Embryonic facial prominence (tissue), 1 donor: ENCODE measurements at regions not wholly inside any gene's neighbourhood (a gene's known extent, or its start where the extent isn't known, plus 50 kb on each side); places are given as distances from the start of the nearest gene placed in this dataset.
"Not testable (repeated sequence)": the region's sequence is repeated elsewhere in the genome, so short reads cannot be mapped to it uniquely, and the experiment has no call there.

Experiments used
- DNase-seq: peaks from one replicate; pipeline ENCODE4 v3.0.0-alpha.2; 2016; ENCODE audit errors: extremely low spot score

DNA sequence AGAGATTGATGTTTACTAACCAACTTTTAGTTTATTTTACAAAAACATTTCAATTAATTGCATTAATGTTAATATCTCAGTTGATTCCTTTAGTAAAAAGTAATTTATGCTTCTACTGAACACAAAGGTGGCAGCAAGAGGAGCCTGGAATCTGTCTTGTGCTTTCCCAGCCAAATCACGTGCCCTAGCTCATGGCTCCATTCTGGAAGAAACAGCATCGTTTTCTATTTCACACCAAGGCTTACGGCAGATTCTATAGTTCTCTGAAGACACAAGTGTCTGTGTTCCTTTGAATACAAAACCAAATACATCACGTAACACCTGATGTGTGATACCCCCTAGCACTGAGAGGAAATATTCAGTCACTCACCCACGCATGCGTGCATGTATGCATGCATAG is 346.1 kb upstream of the MIR17HG start:
- DNase-seq = no peak

DNA sequence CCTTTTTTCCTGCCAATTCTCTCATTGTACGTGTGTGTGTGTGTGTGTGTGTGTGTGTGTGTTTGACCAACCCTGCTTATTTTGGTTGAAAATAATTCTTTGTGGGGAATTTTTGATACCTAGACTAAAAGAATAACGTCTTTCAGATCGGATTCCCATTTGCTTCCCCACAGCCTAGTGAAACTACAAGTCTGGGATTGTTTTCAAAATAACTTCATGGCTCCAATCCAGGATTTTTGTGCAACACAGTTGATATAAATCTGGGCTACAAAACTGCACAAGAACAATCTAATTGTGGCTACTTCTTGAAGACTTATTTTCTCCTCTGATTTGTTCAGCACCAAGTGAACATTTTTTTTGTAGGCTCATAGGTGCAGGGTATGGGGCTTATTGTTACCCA is 332.8 kb upstream of the MIR17HG start:
- no peak for DNase-seq

DNA sequence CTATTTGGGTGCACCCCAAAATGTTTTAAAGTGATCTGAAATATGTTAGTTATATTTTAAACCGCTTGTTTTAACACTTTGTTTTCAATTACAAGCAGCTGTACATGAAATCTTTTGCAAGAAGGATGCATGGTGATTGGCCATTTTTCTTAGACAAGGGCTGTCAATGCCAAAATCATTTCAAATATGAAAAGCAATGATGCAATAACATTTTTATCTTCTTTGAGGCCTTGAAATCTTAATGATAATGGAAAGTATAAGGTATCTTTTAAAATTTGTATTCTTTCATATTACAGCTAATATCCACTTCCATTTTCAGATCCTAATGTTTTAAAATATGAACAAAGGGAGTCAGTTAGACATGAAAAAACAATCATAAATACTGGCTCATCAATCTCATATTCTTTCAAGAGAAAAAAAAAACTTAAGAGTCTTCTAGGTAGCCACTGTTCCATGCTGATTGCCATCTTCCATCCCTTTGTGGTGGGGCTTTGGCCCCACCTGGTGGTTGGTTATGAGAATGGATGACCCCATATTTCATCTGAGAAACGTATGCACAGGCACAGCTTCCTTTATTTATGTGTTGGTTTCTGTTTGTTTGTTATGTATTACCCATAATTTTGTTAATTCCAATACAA is 330.3 kb upstream of the MIR17HG start:
- no peak for DNase-seq

DNA sequence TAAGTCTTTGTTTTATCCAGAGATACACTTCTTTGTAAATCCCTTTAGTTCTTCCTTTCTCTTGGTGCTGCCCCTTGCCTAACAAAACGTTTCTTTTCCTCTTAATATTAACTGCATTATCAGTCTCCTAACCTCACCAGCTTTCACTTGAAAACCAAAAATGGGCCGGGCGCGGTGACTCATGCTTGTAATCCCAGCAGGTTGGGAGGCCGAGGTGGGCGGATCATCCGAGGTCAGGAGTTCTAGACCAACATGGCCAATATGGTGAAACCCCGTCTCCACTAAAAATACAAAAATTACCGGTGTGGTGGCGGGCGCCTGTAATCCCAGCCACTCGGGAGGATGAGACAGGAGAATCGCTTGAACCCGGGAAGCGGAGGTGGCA is 329.8 kb upstream of the MIR17HG start:
- DNase-seq = no peak

DNA sequence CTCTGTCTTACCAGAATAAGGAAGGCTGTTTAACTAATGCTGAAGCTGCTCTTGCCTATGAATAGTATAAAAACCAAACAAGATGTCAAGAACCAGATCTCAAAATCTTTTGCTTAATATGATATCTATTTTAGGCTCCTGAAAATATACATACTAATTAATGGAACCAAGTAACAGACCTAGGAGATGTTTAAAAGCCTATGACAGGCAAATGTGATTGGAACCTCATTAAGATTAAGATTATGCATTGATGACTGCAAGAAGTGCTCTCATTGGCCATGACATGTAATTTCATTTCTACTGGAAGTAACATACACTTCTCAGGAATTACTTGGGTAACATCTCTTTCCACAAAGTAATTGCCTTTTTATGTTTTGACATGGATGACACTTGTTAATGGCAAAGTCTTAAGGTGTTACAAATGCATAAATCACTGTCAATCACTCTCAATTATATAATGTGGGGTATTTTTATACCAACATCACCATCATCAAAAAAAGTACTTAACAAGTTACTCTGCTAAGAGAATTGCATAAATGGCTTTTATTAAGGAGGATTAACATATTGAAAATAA is 326.9 kb upstream of the MIR17HG start:
- DNase-seq = no peak

DNA sequence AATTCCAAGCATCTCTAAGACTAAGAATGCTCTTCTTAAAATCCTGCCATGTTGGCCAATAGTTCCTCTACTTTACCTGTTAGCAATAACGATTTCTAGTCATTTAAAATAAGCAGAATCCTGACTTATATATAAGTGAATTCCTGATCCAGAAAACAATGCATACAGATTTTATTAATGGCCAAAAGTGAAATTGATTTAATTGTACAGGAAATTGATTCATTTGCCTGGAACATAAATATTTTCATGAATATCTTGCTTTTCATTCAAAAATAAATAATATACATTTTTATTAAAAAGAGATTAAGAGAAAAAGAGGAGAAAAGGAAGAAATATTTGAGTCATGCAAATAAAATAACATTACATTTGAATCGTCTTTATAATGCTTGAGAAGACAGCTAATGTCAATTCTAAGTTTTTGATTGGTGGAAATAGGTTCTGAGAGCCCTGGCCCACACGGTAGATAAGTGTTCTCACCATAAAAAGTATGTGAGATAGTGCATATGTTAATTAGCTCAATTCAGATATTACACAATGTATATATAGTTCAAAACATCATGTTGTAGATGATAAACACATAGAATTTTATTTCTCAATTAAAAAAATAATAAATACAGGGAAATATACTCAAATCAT is 323.2 kb upstream of the MIR17HG start:
- DNase-seq = no peak

DNA sequence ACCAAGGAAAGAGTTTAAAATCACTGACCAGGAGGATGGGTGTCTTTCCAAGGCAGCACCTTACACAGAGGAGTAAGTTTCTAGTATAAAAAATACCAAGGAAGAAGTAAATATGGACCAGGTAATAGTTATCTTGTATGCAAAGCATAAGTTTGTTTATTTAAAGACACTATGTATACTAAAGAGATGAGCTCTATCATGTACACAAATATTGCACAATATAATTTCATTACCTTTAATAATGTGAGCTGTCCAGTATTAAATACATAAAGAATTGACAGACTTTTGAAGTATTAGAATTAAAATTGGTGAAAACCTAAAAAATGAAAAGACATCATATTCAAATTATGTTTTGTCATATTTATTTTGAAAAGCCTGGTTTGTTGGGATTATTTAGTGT is 322.0 kb upstream of the MIR17HG start:
- no peak for DNase-seq

DNA sequence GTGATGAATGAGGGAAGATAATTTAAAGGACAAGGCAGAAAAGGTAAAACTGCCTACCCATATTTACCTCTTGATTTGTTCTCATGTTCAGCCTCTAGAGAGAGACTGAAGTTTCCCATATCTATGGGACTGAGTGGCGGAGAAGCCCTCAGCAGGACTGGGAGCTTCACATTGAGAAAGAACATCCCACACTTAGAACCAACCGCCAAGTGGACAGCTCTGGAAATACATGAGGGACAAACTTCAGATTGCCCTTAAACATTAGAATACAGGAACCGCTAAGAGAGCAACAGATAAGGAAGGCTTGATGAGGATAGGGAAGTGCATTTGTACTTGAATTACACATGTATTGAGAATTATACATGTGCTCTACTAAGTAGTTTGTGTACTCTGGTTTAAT is 316.0 kb upstream of the MIR17HG start:
- no peak for DNase-seq

DNA sequence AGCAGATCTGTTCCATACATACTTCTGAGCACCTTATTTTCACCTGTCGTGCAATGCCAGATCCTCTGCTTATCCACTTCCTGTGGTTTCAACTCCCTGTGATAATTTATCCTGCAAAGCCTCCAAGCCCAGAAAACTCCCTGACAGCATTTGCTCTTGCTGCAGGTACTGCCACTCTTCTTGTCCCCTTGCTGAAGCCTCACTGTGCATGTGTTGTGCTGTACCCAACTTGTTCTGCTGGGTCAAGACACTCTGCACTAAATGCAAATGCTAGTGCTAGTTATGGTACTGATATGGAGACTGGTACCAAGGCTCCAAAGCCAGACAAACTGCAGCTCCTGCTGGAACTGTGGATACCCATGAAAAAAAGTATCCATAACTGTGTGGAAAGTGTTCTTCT is 315.4 kb upstream of the MIR17HG start:
- DNase-seq = no peak

DNA sequence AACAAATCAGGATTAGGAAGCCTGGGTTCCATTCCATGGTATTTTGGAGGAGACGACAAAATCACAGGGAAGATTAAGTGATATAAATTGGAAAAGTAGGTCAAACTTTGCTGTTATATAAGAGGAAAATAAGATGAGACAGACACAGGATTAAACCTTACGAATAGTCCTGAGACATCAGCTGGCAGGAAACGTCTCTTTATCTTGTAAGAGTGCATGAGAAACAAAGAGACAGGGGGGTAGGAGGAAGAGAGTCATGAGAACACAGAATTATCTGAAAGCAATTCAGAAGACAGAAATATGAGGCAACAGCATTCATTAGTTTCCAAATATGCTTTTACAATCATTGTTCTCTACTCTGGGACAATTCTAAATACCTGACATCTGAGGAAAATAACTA is 310.6 kb upstream of the MIR17HG start:
- no peak for DNase-seq

DNA sequence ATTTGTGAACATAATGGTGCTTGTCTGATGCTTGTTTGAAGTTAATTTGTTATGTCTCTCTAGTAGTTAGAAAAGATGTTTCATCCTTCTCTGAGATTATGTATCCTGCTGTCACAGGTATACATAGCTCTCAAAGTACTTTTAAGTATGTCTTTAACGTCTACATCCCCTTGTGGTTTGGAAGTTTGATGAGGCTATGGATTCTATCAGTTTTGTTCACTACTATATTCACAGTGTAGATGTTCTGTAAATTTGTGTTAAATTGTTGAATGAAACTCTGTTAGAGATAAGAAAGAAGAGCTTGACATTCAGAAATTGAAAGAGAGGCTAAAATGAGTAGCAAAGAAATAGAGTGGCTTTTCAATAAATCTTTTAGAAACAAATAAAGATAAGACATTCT is 304.6 kb upstream of the MIR17HG start:
- DNase-seq = no peak

DNA sequence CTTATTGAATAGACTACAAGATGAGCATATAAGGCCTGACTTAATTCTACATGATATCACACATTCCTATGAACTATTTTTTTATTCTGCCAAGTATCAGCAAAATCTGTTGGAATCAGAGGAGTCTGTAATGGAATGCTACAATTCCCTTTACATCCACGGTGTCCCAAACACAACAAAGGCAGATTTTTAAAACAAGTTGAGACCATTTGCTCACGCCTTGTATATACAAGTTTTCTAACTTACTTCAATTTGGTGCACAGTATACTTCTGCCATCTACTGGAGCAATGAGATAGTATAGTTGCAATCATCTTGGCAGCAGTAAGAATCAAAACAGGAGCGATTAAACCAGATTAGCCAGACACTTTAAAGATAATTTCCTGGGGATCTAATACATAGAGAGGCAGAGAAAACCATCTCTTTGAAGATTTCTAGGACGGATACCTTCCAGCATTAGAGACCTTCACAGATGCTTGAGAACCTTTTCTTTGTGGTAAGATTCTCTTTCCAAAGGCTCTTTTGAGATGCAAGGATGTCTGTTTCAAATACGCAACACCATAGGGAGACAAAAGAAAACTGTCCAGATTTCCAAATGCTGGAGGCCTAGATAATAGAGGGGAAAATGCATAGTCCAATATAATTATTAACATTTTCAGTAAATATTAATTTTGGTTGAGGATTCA is 302.0 kb upstream of the MIR17HG start:
- DNase-seq = no peak

DNA sequence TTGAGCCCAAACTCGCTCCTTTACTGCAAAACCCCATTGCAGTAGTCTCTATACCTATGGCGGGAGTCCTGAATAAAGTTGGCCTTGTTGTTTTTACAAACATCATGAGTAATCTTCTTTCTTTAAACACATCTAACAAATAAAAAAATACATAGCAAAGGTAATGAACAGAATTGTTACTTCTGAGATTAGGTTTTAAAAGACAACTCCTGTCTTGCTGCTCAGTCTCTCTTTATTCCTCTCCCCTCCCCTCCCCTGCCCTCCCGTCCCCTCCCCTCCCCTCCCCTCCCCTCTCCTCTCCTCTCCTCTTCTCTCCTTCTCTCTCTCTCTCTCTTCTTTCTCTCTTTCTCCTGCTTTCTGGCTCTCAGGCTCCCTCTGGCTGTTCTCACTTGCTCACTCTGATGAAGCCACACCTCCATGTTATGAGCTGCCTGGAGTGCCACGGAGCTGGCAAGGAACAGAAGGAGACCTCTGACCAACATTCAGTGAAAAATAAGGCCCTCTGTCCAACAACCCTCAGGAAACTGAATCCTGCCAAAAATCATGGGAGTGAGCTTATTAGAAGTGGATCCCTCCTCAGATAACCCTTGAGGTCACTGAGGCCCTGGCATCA is 300.7 kb upstream of the MIR17HG start:
- no peak for DNase-seq

DNA sequence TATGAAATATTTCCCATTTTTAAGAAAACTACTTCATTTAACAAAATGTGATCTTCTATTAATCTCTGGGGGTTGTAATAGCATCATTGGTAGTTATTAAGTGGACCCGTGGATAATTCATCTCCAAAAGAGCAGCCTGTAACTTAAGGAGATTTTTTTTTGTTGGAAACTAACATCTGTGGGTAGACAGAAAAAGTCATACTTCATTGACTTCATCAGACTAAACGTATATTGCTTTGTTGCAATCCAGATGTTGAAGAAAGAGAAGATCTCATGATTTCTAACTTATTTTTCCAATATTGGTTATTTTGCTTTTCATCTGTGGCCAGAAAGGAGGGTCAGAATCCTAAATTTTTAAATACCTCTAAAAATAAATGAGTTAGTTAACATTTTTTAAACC is 296.5 kb upstream of the MIR17HG start:
- peak; percentile 13 for DNase-seq

DNA sequence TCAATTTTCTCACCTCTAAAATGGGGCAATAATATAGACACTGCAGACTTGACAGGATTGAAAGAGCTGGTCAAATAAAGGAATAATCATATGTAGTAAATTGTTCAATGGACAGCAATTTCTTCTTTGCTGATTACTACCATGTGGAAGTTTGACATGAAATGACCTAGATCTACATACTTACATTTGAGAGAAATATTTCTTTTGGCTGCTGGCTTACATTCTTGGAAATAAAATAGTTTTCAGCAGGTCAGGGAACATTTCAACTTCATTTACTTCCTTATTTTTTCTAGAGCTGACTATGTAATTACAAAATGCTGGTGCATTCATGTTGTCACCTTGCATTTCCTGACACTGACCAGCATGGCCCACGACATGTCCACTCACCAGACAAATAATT is 294.6 kb upstream of the MIR17HG start:
- DNase-seq = no peak

DNA sequence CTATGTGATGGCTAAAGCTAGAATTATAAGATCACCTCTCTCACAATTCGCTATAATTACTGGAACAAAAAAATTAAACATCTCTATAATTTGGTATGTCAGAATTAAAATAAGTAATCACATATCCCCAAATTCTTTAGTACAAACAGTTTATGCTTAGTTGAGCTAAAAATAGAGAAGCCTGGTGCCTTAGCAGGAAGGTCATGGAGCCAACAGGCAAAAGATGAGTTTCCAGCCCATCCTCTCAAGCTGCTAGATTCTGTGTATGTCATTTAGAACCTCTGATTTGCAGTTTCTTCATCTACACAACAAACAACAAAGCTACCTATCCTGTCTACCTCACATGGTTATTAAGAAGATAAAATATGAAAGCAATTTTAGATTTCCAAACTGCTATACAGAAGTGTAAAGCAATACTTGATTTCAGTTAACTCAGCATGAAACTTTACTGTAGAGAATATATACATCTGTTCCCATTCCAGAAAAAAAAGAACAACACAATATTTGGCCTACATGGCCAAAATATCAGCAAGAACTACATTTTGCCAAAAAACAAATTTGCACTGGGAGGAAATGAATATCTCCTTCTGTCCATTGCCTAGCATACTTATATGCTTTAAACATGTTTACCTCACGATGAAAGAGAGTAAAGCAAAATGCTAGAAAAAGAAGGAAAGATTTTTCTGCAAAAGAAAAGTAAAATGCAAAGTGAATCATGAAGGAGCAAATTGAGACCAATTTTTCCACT is 294.0 kb upstream of the MIR17HG start:
- DNase-seq = no peak

DNA sequence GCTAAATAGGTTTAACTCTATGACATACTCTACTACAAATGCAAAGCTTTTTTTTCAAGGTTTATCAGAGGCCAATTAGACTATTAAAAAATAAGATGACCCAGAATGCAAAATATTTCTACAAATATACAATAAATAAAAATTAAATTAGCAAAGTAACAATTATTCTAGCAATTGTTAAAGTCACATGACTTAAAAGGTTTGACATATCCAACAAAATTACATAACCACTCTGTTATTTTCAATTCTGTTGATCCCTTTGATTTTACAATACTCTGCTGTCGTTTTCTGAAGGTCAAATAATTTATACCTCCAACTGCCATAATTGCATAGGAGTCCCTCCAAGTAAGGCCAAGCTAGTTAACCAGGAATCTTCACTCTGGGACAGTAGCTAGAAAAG is 292.6 kb upstream of the MIR17HG start:
- DNase-seq = no peak

DNA sequence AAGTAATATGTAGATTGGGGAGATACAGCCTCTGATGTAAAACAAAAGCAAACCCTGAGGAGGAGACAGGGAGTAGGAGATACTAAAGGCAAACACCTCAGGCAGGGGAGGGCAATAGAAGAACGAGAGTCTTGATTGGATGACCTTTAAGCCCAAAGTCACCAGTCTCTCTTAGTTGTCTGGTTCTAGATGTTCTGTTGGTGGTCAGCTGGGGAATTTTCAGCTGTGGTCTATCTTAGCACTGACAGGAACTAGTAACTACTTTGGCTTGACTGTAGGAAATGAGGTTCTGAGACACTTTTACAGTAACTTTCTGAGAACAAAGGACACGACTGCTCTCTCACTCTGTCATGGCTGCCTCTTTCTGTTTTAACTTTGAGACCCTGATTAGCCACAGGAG is 290.7 kb upstream of the MIR17HG start:
- DNase-seq = no peak

DNA sequence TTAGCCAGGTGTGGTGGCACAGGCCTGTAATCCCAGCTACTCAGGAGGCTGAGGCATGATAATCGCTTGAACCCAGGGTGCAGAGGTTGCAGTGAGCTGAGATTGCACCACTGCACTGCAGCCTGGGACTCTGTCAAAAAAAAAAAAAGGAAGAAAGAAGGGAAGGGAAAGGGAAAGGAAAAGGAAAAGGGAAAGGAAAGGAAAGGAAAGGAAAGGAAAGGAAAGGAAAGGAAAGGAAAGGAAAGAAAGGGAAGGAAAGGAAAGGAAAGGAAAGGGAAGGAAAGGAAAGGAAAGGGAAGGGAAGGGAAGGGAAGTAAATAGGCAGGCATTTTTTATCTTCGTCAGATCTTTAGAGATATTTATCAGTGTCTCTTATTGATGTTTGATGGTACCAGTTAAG is 290.0 kb upstream of the MIR17HG start:
- DNase-seq = not testable (repeated sequence)

DNA sequence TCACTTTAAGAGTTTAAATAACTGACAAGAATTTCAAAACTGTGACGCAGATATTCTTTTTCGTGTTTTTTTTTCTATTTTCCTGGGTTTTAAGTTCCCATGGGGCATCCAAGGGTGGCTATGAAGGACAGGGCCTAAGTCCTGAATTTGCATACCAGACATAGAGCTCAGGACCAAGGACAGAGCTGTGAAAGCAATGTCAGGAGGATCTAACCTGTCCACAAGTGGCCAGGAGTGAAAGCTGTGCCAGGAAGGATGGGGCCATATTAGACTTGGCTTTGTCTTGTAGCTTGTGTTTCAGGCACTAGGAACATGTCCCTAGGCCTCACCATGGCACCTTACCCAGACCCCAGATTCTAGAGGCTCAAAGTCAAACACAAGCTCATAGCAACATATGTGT is 289.4 kb upstream of the MIR17HG start:
- no peak for DNase-seq

DNA sequence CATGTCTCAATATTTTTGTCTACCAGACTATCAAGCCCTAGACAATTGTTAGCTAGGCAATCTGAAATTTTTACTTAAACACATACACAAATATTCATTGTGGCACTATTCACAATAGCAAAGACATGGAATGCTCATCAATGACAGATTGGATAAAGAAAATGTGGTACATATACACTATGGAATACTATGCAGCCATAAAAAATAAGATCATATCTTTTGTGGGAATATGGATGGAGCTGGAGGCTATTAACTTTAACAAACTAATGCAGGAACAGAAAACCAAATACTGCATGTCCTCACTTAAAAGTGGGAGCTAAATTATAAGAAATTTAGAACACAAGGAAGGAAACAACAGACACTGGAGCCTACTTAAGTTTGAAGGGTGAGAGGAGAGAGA is 288.6 kb upstream of the MIR17HG start:
- no peak for DNase-seq

DNA sequence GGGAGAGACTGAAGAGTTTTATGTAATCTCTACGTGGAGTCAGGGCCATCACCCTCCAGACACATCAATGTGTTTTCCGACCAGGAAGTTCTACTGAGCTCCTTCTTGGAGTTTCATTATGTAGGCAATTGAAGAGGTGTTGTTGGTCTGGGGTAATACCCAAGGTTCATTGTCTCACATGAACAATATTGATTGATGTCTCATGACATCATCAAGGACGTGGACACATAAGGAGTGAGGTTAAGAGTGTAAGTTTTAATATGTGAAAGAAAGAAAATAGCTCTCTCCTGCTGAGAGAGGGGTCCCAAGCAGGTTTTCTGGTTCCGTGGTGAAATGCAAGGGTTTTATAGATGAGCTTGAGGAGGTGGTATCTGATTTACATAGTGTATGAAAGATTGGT is 280.7 kb upstream of the MIR17HG start:
- DNase-seq = no peak
